IMR-90 (cell line): ENCODE measurements at regions not wholly inside any gene's neighbourhood (a gene's known extent, or its start where the extent isn't known, plus 50 kb on each side); places are given as distances from the start of the nearest gene placed in this dataset.

ENCODE experiments used
- ATAC-seq: fragments of 200-7000 bp; cut with Tn5 transposase; 2 replicates; pipeline ENCODE4 v1.9.1; 2020; ENCODE audit warnings: low read depth, mild to moderate bottlenecking, moderate library complexity
- BruUV-seq: library from RNA; stranded (reverse); fragments of 400-500 nt; replicated peaks from 2 replicates; lab custom pipeline; 2021; lab: Mats Ljungman, UMichigan
- CTCF ChIA-PET: fragments of 300-600 bp; formaldehyde crosslinking; extraction: SDS; loops from one replicate; lab custom pipeline; 2021; ENCODE audit warnings: antibody characterized with exemption; lab: Yijun Ruan, JAX
- POLR2A ChIA-PET: fragments of 300-600 bp; sonication (Branson Sonifier 250); formaldehyde crosslinking; loops from one replicate; lab custom pipeline; 2022; ENCODE audit warnings: antibody characterized with exemption; ENCODE audit not compliant: unreplicated experiment; lab: Charles Lee
- DNase-seq: peaks from one replicate; pipeline ENCODE4 v3.0.0; 2013
- H2AFZ ChIP-seq: replicated peaks from 2 replicates; pipeline ENCODE3; 2013; ENCODE audit warnings: low read length, mild to moderate bottlenecking; ENCODE audit not compliant: poor library complexity
- H2AK5ac ChIP-seq: 2 replicates; pipeline ENCODE4 v1.6.1; 2013; ENCODE audit warnings: low read depth, low read length, inconsistent platforms
- H2AK9ac ChIP-seq: replicated peaks from 2 replicates; pipeline ENCODE3; 2013; ENCODE audit warnings: mild to moderate bottlenecking, low read depth, low read length, moderate library complexity; ENCODE audit not compliant: poor library complexity
- H2BK120ac ChIP-seq: 2 replicates; pipeline ENCODE4 v1.6.1; 2013; ENCODE audit warnings: low read depth, low read length, inconsistent platforms
- H2BK15ac ChIP-seq: 3 replicates; pipeline ENCODE4 v1.6.1; 2013; ENCODE audit warnings: low read depth, low read length, inconsistent platforms
- H2BK20ac ChIP-seq: 2 replicates; pipeline ENCODE4 v1.6.1; 2013; ENCODE audit warnings: low read depth, mild to moderate bottlenecking, inconsistent platforms, low read length, moderate library complexity
- H2BK5ac ChIP-seq: 2 replicates; pipeline ENCODE4 v1.6.1; 2013; ENCODE audit warnings: mild to moderate bottlenecking, low read depth, low read length, inconsistent platforms; ENCODE audit not compliant: poor library complexity, severe bottlenecking
- H3K14ac ChIP-seq: replicated peaks from 2 replicates; pipeline ENCODE4 v1.6.1; 2013; ENCODE audit warnings: low read depth, low read length, inconsistent platforms
- H3K18ac ChIP-seq: 2 replicates; pipeline ENCODE4 v1.6.1; 2013; ENCODE audit warnings: low read depth, low read length, control low read depth
- H3K23ac ChIP-seq: 2 replicates; pipeline ENCODE4 v1.6.1; 2013; ENCODE audit warnings: low read depth, low read length, inconsistent platforms
- H3K27ac ChIP-seq: 2 replicates; pipeline ENCODE4 v1.5.1; 2013; ENCODE audit warnings: mild to moderate bottlenecking, control low read depth, low read length; ENCODE audit not compliant: insufficient read depth
- H3K27me3 ChIP-seq: 2 replicates; pipeline ENCODE4 v1.6.1; 2013; ENCODE audit warnings: low read length; ENCODE audit not compliant: control insufficient read depth, insufficient read depth
- H3K36me3 ChIP-seq: 2 replicates; pipeline ENCODE4 v1.6.1; 2013; ENCODE audit warnings: low read length, mixed read lengths; ENCODE audit not compliant: control insufficient read depth, insufficient read depth
- H3K4ac ChIP-seq: 2 replicates; pipeline ENCODE4 v1.6.1; 2013; ENCODE audit warnings: low read depth, low read length, inconsistent platforms
- H3K4me1 ChIP-seq: 2 replicates; pipeline ENCODE4 v1.6.1; 2013; ENCODE audit warnings: low read length, mixed read lengths; ENCODE audit not compliant: control insufficient read depth, insufficient read depth
- H3K4me2 ChIP-seq: 2 replicates; pipeline ENCODE4 v1.6.1; 2013; ENCODE audit warnings: low read depth, mild to moderate bottlenecking, control low read depth, low read length, moderate library complexity
- H3K4me3 ChIP-seq: 2 replicates; pipeline ENCODE4 v1.5.1; 2013; ENCODE audit warnings: low read depth, mild to moderate bottlenecking, control low read depth, low read length, moderate library complexity; ENCODE audit not compliant: insufficient read depth
- H3K56ac ChIP-seq: 2 replicates; pipeline ENCODE4 v1.6.1; 2013; ENCODE audit warnings: low read length, inconsistent platforms; ENCODE audit not compliant: insufficient read depth; ENCODE audit errors: extremely low read depth
- H3K79me1 ChIP-seq, 2 experiments: 2 replicates each; pipeline ENCODE4 v1.6.1; 2013; ENCODE audit warnings: low read length in 2 of 2, inconsistent platforms in 1 of 2, low read depth in 1 of 2
- H3K9ac ChIP-seq: 2 replicates; pipeline ENCODE4 v1.6.1; 2013; ENCODE audit warnings: low read depth, low read length, control low read depth
- H3K9me1 ChIP-seq: 2 replicates; pipeline ENCODE4 v1.6.1; 2013; ENCODE audit warnings: low read length, inconsistent platforms; ENCODE audit not compliant: insufficient read depth
- H3K9me3 ChIP-seq: 2 replicates; pipeline ENCODE4 v1.6.1; 2013; ENCODE audit warnings: low read length; ENCODE audit not compliant: control insufficient read depth, insufficient read depth
- H4K20me1 ChIP-seq: 2 replicates; pipeline ENCODE4 v1.6.1; 2013; ENCODE audit warnings: low read length, inconsistent platforms; ENCODE audit not compliant: insufficient read depth
- H4K5ac ChIP-seq: 2 replicates; pipeline ENCODE4 v1.6.1; 2013; ENCODE audit warnings: mild to moderate bottlenecking, low read depth, low read length, control low read depth
- H4K8ac ChIP-seq, 2 experiments: 2 replicates each; pipeline ENCODE4 v1.6.1; 2013; ENCODE audit warnings: low read depth in 2 of 2, low read length in 2 of 2, control low read depth in 1 of 2, inconsistent platforms in 1 of 2
- H4K91ac ChIP-seq: 2 replicates; pipeline ENCODE4 v1.6.1; 2013; ENCODE audit warnings: low read depth, low read length, inconsistent platforms; ENCODE audit not compliant: insufficient read depth
- BHLHE40 ChIP-seq: fragments of 150-350 bp; IDR thresholded peaks from 2 replicates; pipeline ENCODE4 v1.6.1; 2016; ENCODE audit warnings: mild to moderate bottlenecking, low read depth, low read length
- CEBPB ChIP-seq: IDR thresholded peaks from 2 replicates; pipeline ENCODE4 v1.6.1; 2012; ENCODE audit warnings: low read depth, low read length, improper control_type of control experiment
- CHD1 ChIP-seq: IDR thresholded peaks from 2 replicates; pipeline ENCODE4 v1.6.1; 2012; ENCODE audit warnings: low read depth, low read length, improper control_type of control experiment
- CTCF ChIP-seq: conservative IDR thresholded peaks from 2 replicates; pipeline ENCODE4 v1.5.1; 2012; ENCODE audit warnings: mild to moderate bottlenecking, low read depth, low read length, improper control_type of control experiment
- ELK1 ChIP-seq: fragments of 150-350 bp; IDR thresholded peaks from 2 replicates; pipeline ENCODE4 v1.6.1; 2016; ENCODE audit warnings: low read depth, mild to moderate bottlenecking, low read length, moderate library complexity, borderline replicate concordance
- FOS ChIP-seq: fragments of 150-350 bp; IDR thresholded peaks from 2 replicates; pipeline ENCODE4 v1.6.1; 2016; ENCODE audit warnings: low read depth, low read length
- MAFK ChIP-seq: IDR thresholded peaks from 2 replicates; pipeline ENCODE4 v1.6.1; 2012; ENCODE audit warnings: low read depth, low read length, improper control_type of control experiment
- MAZ ChIP-seq: IDR thresholded peaks from 2 replicates; pipeline ENCODE4 v1.6.1; 2012; ENCODE audit warnings: low read depth, mild to moderate bottlenecking, low read length, improper control_type of control experiment, moderate library complexity, borderline replicate concordance
- MXI1 ChIP-seq: IDR thresholded peaks from 2 replicates; pipeline ENCODE4 v1.6.1; 2012; ENCODE audit warnings: low read depth, mild to moderate bottlenecking, low read length, moderate library complexity, borderline replicate concordance
- NFE2L2 ChIP-seq: fragments of 150-350 bp; IDR thresholded peaks from 2 replicates; pipeline ENCODE4 v1.6.1; 2016; ENCODE audit warnings: low read depth, mild to moderate bottlenecking, low read length
- POLR2A ChIP-seq: IDR thresholded peaks from 2 replicates; pipeline ENCODE4 v1.6.1; 2012; ENCODE audit warnings: mild to moderate bottlenecking, low read depth, low read length
- RAD21 ChIP-seq: IDR thresholded peaks from 2 replicates; pipeline ENCODE4 v1.6.1; 2012; ENCODE audit warnings: low read length, improper control_type of control experiment
- RCOR1 ChIP-seq: IDR thresholded peaks from 2 replicates; pipeline ENCODE4 v1.6.1; 2012; ENCODE audit warnings: mild to moderate bottlenecking, low read length, improper control_type of control experiment; ENCODE audit not compliant: insufficient replicate concordance
- RFX5 ChIP-seq: IDR thresholded peaks from 2 replicates; pipeline ENCODE4 v1.8.0; 2012; ENCODE audit warnings: low read depth, mild to moderate bottlenecking, low read length, moderate library complexity
- SMC3 ChIP-seq: fragments of 150-350 bp; IDR thresholded peaks from 2 replicates; pipeline ENCODE4 v1.6.1; 2016; ENCODE audit warnings: low read depth, mild to moderate bottlenecking, antibody characterized with exemption, low read length, moderate library complexity
- USF2 ChIP-seq: fragments of 150-350 bp; IDR thresholded peaks from 2 replicates; pipeline ENCODE4 v1.6.1; 2017; ENCODE audit warnings: mild to moderate bottlenecking, antibody characterized with exemption, low read length, low read depth
- WGBS, 2 experiments: methylation state at CpG; one replicate each; pipeline versions ENCODE4 v1.1.5 to v1.1.7; 2013; ENCODE audit warnings: missing lambda C conversion rate in 2 of 2; ENCODE audit not compliant: insufficient read length in 1 of 2; ENCODE audit errors: extremely low coverage in 2 of 2; 5-methylcytosine and 5-hydroxymethylcytosine counted together
- dilution Hi-C: fragments of 300-500 bp; cut with HindIII; formaldehyde crosslinking; loops from one replicate; pipeline ENCODE4 v1.14.3; 2018; ENCODE audit warnings: low sequenced_read_pairs; ENCODE audit not compliant: unreplicated experiment
- in situ Hi-C: fragments of 300-500 bp; cut with MboI; formaldehyde crosslinking; loops from 3 replicates; pipeline ENCODE4 v1.14.3; 2019; ENCODE audit warnings: low sequenced_read_pairs, inconsistent platforms, mixed read lengths
- intact Hi-C: fragments of 100-400 bp; cut with micrococcal nuclease; formaldehyde crosslinking; loops from 2 replicates; pipeline ENCODE4 v1.10.0; 2022

GRCh38 chr11:130672911-130673310 lies 224.5 kb downstream of the ADAMTS15 start:
- Histone ChIP-seq H4K5ac (0 out of 2 replicates have a peak overlapping the region, but pooled peaks have one; percentile 2), H2BK120ac (no peak overlapping the region), H3K9me3 (no peaks in the 10 kb centered on the region), H3K36me3 (no peaks in the 10 kb centered on the region), H3K4me1 (peaks cover 24% of the 10 kb centered on the region), H3K79me1 (no peaks in the 10 kb centered on the region), H4K20me1 (no peaks in the 10 kb centered on the region), H3K9ac (no peak overlapping the region), H2BK5ac (no peak overlapping the region), H3K9me1 (peaks cover 11% of the 10 kb centered on the region), H3K27me3 (no peaks in the 10 kb centered on the region), H2BK15ac (0 out of 3 replicates have a peak overlapping the region, but pooled peaks have one; percentile 1), H4K91ac (no peak overlapping the region), H2BK20ac (no peak overlapping the region), H4K8ac (no peak overlapping the region), H3K4me2 (no peak overlapping the region), H3K27ac (no peak overlapping the region), H2AK9ac (peak overlapping the region; percentile 9), H2AFZ (no peak overlapping the region), H3K56ac (no peak overlapping the region), H3K14ac (no peak overlapping the region), H3K4me3 (no peak overlapping the region), H3K4ac (no peak overlapping the region), H2AK5ac (peak overlapping the region; percentile 7; the same call in 1 of the 2 replicates), H3K23ac (no peak overlapping the region), H3K18ac (no peak overlapping the region)
- intact Hi-C loops = loop anchor here (2.0 to 5.0 kb wide), 2 partner anchors 99 to 222 kb away; no protein-coding TSS in a partner anchor
- dilution Hi-C loops = no loop called here
- DNase-seq (peak; percentile 13), ATAC-seq (no peak)
- TF ChIP-seq CHD1 (no peak), USF2 (no peak), RCOR1 (no peak), MAZ (no peak), MXI1 (no peak), BHLHE40 (no peak), NFE2L2 (no peak), CTCF (no peak), MAFK (no peak), SMC3 (no peak), RFX5 (no peak), CEBPB (no peak), RAD21 (no peak), ELK1 (no peak), FOS (no peak), POLR2A (no peak)
- ChIA-PET CTCF (interaction anchor here (0.7 to 1.0 kb wide), 2 partner anchors 12 to 303 kb away, joined by 3 to 5 read pairs; no protein-coding TSS in a partner anchor), POLR2A (no interaction called here)
- no TSS peak for BruUV-seq
- WGBS, 2 experiments = 80% methylated on average over 2 of the region's 5 CpGs; no CpG with 5 or more reads in 1 of the 2 experiments
- in situ Hi-C loops = no loop called here
